ENCODE measurements at regions not wholly inside any gene's neighbourhood (a gene's known extent, or its start where the extent isn't known, plus 50 kb on each side); places are given as distances from the start of the nearest gene placed in this dataset.
"Not testable (repeated sequence)": the region's sequence is repeated elsewhere in the genome, so short reads cannot be mapped to it uniquely, and the experiment has no call there.

DNA sequence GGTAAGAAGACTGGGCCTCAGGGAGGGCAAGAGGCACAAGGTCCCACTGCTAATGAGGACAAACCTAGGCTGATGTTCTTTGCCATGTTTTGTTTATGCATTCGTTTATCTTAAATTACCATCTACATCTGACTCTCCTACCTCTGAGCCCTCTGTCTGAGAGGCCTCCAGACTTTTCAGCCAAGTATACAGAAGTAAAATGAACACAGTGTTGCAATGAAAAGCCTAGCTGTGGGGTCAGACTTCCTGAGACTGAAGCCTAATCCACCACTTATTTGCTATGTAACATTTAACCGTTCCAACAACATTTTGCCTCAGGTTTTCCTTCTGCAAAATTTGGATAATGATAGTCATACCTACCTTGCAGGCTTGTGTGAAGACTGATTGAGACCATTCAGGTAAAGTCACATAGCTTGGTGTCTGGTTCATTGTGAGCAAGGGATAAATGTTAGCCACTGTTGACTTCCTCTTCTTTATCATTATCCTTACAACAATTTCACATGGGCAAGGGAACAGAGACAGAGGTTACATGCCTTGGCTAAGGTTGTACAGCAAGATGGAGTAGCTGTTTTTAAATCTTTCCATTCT lies 374.9 kb upstream of the CLINT1 start:
- no peak overlapping the region for H3K27ac ChIP-seq (replicated peaks)
- H3K4me3 ChIP-seq (replicated peaks; ENCODE audit: insufficient read depth, low read length), result no peak overlapping the region
- peak; percentile 8 to 63 for DNase-seq (ENCODE audit: low read depth in 1 of 2, low spot score in 1 of 2)
- TF ChIP-seq POLR2AphosphoS5 (IDR thresholded peaks at IDR 0.05; ENCODE audit: low read depth), result no peak
- TF ChIP-seq, protein P1, sequence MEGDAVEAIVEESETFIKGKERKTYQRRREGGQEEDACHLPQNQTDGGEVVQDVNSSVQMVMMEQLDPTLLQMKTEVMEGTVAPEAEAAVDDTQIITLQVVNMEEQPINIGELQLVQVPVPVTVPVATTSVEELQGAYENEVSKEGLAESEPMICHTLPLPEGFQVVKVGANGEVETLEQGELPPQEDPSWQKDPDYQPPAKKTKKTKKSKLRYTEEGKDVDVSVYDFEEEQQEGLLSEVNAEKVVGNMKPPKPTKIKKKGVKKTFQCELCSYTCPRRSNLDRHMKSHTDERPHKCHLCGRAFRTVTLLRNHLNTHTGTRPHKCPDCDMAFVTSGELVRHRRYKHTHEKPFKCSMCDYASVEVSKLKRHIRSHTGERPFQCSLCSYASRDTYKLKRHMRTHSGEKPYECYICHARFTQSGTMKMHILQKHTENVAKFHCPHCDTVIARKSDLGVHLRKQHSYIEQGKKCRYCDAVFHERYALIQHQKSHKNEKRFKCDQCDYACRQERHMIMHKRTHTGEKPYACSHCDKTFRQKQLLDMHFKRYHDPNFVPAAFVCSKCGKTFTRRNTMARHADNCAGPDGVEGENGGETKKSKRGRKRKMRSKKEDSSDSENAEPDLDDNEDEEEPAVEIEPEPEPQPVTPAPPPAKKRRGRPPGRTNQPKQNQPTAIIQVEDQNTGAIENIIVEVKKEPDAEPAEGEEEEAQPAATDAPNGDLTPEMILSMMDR (IDR thresholded peaks at IDR 0.05; ENCODE audit: insufficient read depth, low read length), result no peak
- TF ChIP-seq, protein P2, sequence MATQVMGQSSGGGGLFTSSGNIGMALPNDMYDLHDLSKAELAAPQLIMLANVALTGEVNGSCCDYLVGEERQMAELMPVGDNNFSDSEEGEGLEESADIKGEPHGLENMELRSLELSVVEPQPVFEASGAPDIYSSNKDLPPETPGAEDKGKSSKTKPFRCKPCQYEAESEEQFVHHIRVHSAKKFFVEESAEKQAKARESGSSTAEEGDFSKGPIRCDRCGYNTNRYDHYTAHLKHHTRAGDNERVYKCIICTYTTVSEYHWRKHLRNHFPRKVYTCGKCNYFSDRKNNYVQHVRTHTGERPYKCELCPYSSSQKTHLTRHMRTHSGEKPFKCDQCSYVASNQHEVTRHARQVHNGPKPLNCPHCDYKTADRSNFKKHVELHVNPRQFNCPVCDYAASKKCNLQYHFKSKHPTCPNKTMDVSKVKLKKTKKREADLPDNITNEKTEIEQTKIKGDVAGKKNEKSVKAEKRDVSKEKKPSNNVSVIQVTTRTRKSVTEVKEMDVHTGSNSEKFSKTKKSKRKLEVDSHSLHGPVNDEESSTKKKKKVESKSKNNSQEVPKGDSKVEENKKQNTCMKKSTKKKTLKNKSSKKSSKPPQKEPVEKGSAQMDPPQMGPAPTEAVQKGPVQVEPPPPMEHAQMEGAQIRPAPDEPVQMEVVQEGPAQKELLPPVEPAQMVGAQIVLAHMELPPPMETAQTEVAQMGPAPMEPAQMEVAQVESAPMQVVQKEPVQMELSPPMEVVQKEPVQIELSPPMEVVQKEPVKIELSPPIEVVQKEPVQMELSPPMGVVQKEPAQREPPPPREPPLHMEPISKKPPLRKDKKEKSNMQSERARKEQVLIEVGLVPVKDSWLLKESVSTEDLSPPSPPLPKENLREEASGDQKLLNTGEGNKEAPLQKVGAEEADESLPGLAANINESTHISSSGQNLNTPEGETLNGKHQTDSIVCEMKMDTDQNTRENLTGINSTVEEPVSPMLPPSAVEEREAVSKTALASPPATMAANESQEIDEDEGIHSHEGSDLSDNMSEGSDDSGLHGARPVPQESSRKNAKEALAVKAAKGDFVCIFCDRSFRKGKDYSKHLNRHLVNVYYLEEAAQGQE (IDR thresholded peaks at IDR 0.05; ENCODE audit: insufficient replicate concordance, low read depth), result no peak
- TF ChIP-seq SPI1 (IDR thresholded peaks at IDR 0.05; ENCODE audit: borderline replicate concordance, low read depth), result peak; percentile 88
- TF ChIP-seq GABPA (IDR thresholded peaks at IDR 0.05; ENCODE audit: low read depth), result no peak
- no peaks in the 10 kb centered on the region for H3K27me3 ChIP-seq (ENCODE audit: insufficient read depth, poor library complexity, severe bottlenecking)

DNA sequence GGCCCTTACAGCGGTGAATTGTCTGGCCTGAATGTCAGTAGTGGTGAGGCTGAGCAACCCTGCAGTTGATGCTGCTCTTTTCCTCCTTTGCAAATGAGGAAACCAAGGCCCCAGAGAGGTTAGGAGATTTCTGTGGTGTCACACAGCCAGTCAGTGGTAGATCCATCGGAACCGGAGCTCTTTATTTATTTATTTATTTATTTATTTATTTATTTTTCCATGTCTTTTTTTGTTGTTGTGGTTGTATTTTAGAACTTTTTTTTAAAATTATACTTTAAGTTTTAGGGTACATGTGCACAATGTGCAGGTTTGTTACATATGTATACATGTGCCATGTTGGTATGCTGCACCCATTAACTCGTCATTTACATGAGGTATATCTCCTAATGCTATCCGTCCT lies 368.4 kb upstream of the CLINT1 start:
- H3K4me3 ChIP-seq (replicated peaks; ENCODE audit: insufficient read depth, low read length); H3K27ac ChIP-seq (replicated peaks); H3K27me3 ChIP-seq (ENCODE audit: insufficient read depth, poor library complexity, severe bottlenecking); DNase-seq (ENCODE audit: low read depth in 1 of 2, low spot score in 1 of 2): not testable (repeated sequence)

DNA sequence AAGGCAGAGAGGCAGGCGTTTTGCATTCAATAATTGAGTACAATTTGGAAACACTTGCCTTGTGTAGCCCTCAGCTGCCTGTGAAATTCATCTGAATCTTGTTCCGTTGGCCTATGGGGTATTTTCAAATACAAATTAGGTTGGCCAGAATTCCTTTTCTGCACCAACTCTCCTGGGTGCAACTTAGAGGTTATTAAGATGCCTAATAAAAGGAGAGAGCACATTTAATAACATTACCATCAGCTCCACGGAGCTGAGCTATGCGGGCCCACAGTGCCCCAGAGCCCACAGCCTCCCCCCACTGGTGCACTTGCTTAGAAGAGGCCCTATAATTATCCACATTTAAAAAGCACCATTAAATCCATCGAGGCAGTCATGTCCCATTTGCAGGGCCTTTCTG lies 367.6 kb upstream of the CLINT1 start:
- no peak overlapping the region for H3K27ac ChIP-seq (replicated peaks)
- H3K27me3 ChIP-seq (ENCODE audit: insufficient read depth, poor library complexity, severe bottlenecking), result no peaks in the 10 kb centered on the region
- no peak for TF ChIP-seq SPI1 (IDR thresholded peaks at IDR 0.05; ENCODE audit: borderline replicate concordance, low read depth)
- TF ChIP-seq GABPA (IDR thresholded peaks at IDR 0.05; ENCODE audit: low read depth), result no peak
- no peak for TF ChIP-seq POLR2AphosphoS5 (IDR thresholded peaks at IDR 0.05; ENCODE audit: low read depth)
- TF ChIP-seq, protein P2 (IDR thresholded peaks at IDR 0.05; ENCODE audit: insufficient replicate concordance, low read depth), result no peak
- TF ChIP-seq, protein P1 (IDR thresholded peaks at IDR 0.05; ENCODE audit: insufficient read depth, low read length), result no peak
- no peak overlapping the region for H3K4me3 ChIP-seq (replicated peaks; ENCODE audit: insufficient read depth, low read length)
- no peak for DNase-seq (ENCODE audit: low read depth in 1 of 2, low spot score in 1 of 2)

DNA sequence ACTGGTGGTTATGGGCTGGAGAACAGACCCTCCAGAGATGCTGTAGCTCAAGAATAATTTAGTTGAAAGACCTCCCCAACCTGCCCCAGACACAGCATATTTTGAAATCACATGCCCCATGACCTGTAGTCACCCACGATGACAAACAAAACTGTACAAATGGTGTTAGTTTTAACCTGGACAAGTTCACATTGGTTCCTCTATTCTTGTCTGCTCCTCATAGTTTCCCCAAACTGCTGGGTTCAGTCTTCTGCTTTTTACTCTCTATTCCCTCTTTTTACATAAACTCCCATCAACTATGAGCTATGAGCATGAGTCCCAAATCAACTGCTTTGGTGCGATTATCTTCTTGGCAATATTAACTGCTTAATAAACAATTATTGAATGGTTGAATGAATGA lies 365.3 kb upstream of the CLINT1 start:
- Histone ChIP-seq H3K4me3 (replicated peaks; ENCODE audit: insufficient read depth, low read length) (no peak overlapping the region), H3K27ac (replicated peaks) (no peak overlapping the region), H3K27me3 (ENCODE audit: insufficient read depth, poor library complexity, severe bottlenecking) (no peaks in the 10 kb centered on the region)
- DNase-seq (ENCODE audit: low read depth in 1 of 2, low spot score in 1 of 2), result no peak
- TF ChIP-seq SPI1 (IDR thresholded peaks at IDR 0.05; ENCODE audit: borderline replicate concordance, low read depth), result peak; percentile 56; the same call in 1 of the 2 replicates
- TF ChIP-seq, protein P1 (IDR thresholded peaks at IDR 0.05; ENCODE audit: insufficient read depth, low read length), result no peak

All from HL-60 (cell line).